A673 (cell line): ENCODE measurements at regions not wholly inside any gene's neighbourhood (a gene's known extent, or its start where the extent isn't known, plus 50 kb on each side); places are given as distances from the start of the nearest gene placed in this dataset.
A peak's percentile ranks its signal among the peaks of the same experiment; 100 is the strongest.

Experiments used
- BruUV-seq: library from RNA; stranded (reverse); fragments of 400-500 nt; replicated peaks from 2 replicates; lab custom pipeline; 2021; lab: Mats Ljungman, UMichigan
- CTCF ChIA-PET: fragments of 300-600 bp; sonication (Branson Sonifier 250); formaldehyde crosslinking; loops from one replicate; lab custom pipeline; 2022; ENCODE audit warnings: antibody characterized with exemption; lab: Charles Lee
- POLR2A ChIA-PET: fragments of 300-600 bp; sonication (Branson Sonifier 250); formaldehyde crosslinking; loops from one replicate; lab custom pipeline; 2022; ENCODE audit warnings: antibody characterized with exemption; ENCODE audit not compliant: low non-redundant PET; lab: Charles Lee
- DNase-seq: peaks from one replicate; pipeline ENCODE4 v3.0.0-alpha.2; 2015; ENCODE audit warnings: low spot score
- H3K27ac ChIP-seq: fragments of 200-600 bp; sonication (generic); 2 replicates; pipeline ENCODE4 v1.5.1; 2016; ENCODE audit warnings: mixed run types, low read depth, mild to moderate bottlenecking, mixed read lengths, antibody characterized with exemption, low read length; ENCODE audit not compliant: poor library complexity, severe bottlenecking
- H3K27me3 ChIP-seq: fragments of 200-600 bp; sonication (generic); replicated peaks from 2 replicates; pipeline ENCODE4 v1.6.1; 2017; ENCODE audit warnings: mixed run types, low read depth, mild to moderate bottlenecking, mixed read lengths, antibody characterized with exemption, low read length; ENCODE audit not compliant: insufficient read depth, poor library complexity
- H3K36me3 ChIP-seq: fragments of 200-600 bp; sonication (generic); 2 replicates; pipeline ENCODE4 v1.6.1; 2016; ENCODE audit warnings: mixed run types, mild to moderate bottlenecking, mixed read lengths, antibody characterized with exemption, low read length; ENCODE audit not compliant: insufficient read depth, poor library complexity, severe bottlenecking
- H3K4me1 ChIP-seq: fragments of 200-600 bp; sonication (generic); 2 replicates; pipeline ENCODE4 v1.6.1; 2017; ENCODE audit warnings: mixed run types, mild to moderate bottlenecking, mixed read lengths, antibody characterized with exemption, low read length; ENCODE audit not compliant: insufficient read depth, poor library complexity, severe bottlenecking
- H3K4me3 ChIP-seq: fragments of 200-600 bp; sonication (generic); 2 replicates; pipeline ENCODE4 v1.5.1; 2016; ENCODE audit warnings: low read depth, mixed run types, mild to moderate bottlenecking, mixed read lengths, low read length; ENCODE audit not compliant: poor library complexity, severe bottlenecking
- H3K9me3 ChIP-seq: fragments of 200-600 bp; sonication (generic); 2 replicates; pipeline ENCODE4 v1.6.1; 2016; ENCODE audit warnings: mixed run types, low read depth, mild to moderate bottlenecking, mixed read lengths, antibody characterized with exemption, low read length; ENCODE audit not compliant: poor library complexity, severe bottlenecking
- EZH2 ChIP-seq: fragments of 200-600 bp; sonication (generic); IDR thresholded peaks from 2 replicates; pipeline ENCODE4 v1.6.1; 2017; ENCODE audit warnings: borderline replicate concordance, low read depth, mild to moderate bottlenecking, mixed read lengths, antibody characterized with exemption, low read length; ENCODE audit not compliant: poor library complexity, severe bottlenecking
- intact Hi-C: fragments of 100-400 bp; cut with micrococcal nuclease; formaldehyde crosslinking; loops from one replicate; pipeline ENCODE4 v1.10.0; 2022; ENCODE audit not compliant: unreplicated experiment
- TF ChIP-seq, protein P1 (sequence below): fragments of 300-800, 200-600 bp; sonication (generic); conservative IDR thresholded peaks from 2 replicates; pipeline ENCODE4 v1.5.1; 2017; ENCODE audit warnings: low read depth, mild to moderate bottlenecking, antibody characterized with exemption, low read length, moderate library complexity, mixed read lengths

DNA sequence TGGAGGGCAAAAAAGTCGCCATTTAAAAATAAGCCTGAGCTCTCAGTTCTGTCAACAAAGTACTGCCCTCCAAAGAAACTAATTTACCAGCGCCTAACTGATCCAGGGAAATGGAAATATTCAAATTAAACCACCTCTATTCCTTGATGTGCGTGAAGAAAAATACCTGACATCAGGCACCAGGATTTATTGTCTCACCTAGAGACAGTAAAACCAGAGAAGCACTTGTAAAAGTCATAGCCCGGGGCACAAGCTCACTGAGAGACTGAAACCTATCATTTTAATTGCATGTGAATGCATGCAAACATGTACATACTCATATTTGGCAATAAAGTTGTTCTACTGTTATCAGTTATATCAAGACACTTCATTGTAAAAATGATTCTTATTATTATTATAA lies 147.3 kb upstream of the VSTM2A start:
- H3K27me3 ChIP-seq, result no peaks in the 10 kb centered on the region
- no peak overlapping the region for H3K4me3 ChIP-seq
- intact Hi-C loops, result no loop called here
- peaks cover 26% of the 10 kb centered on the region for H3K9me3 ChIP-seq
- DNase-seq, result peak; percentile 3
- H3K27ac ChIP-seq, result no peak overlapping the region
- H3K4me1 ChIP-seq, result no peaks in the 10 kb centered on the region
- no peaks in the 10 kb centered on the region for H3K36me3 ChIP-seq
- TF ChIP-seq, protein P1, sequence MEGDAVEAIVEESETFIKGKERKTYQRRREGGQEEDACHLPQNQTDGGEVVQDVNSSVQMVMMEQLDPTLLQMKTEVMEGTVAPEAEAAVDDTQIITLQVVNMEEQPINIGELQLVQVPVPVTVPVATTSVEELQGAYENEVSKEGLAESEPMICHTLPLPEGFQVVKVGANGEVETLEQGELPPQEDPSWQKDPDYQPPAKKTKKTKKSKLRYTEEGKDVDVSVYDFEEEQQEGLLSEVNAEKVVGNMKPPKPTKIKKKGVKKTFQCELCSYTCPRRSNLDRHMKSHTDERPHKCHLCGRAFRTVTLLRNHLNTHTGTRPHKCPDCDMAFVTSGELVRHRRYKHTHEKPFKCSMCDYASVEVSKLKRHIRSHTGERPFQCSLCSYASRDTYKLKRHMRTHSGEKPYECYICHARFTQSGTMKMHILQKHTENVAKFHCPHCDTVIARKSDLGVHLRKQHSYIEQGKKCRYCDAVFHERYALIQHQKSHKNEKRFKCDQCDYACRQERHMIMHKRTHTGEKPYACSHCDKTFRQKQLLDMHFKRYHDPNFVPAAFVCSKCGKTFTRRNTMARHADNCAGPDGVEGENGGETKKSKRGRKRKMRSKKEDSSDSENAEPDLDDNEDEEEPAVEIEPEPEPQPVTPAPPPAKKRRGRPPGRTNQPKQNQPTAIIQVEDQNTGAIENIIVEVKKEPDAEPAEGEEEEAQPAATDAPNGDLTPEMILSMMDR, result no peak
- TF ChIP-seq EZH2, result no peak
- no TSS peak for BruUV-seq
- POLR2A ChIA-PET, result no interaction called here
- CTCF ChIA-PET, result no interaction called here

- H3K4me1 ChIP-seq, result no peaks in the 10 kb centered on the region
- H3K9me3 ChIP-seq, result peaks cover 12% of the 10 kb centered on the region
- CTCF ChIA-PET, result no interaction called here
- H3K27me3 ChIP-seq, result no peaks in the 10 kb centered on the region
- H3K27ac ChIP-seq, result no peak overlapping the region
- DNase-seq, result no peak
- H3K4me3 ChIP-seq, result no peak overlapping the region
- no peaks in the 10 kb centered on the region for H3K36me3 ChIP-seq
- TF ChIP-seq, protein P1, result no peak
- TF ChIP-seq EZH2, result no peak
- POLR2A ChIA-PET, result no interaction called here
- intact Hi-C loops, result no loop called here
- BruUV-seq, result no TSS peak
These were observed 144.2 kb upstream of the VSTM2A start for GRCh38 chr7:54397836-54398612.

DNA sequence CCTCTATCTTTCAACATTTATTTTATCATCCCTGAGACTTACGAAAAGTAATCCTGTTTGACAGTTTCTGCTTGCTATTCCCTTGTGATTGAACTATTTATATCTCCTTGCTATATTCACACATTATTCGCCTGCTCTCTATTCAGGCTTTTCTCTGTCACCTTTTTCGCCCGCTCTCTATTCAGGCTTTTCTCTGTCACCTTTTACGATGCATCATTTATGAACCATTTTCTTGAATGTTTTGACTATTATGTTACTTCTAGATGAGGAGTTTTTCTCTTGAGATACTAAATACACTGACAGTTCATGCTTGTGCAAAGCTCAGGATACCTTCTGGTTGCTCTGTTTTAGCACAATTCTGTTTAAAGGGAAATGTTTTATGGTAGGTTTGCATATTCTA lies 143.3 kb upstream of the VSTM2A start:
- H3K4me1 ChIP-seq, result no peaks in the 10 kb centered on the region
- no peaks in the 10 kb centered on the region for H3K36me3 ChIP-seq
- H3K27me3 ChIP-seq, result no peaks in the 10 kb centered on the region
- ChIA-PET CTCF (no interaction called here), POLR2A (no interaction called here)
- H3K9me3 ChIP-seq, result peaks cover 12% of the 10 kb centered on the region
- no peak overlapping the region for H3K27ac ChIP-seq
- H3K4me3 ChIP-seq, result no peak overlapping the region
- no TSS peak for BruUV-seq
- no peak for TF ChIP-seq EZH2
- TF ChIP-seq, protein P1, result no peak
- DNase-seq, result no peak
- intact Hi-C loops, result no loop called here
